HG02943 (cell line): ENCODE measurements at regions not wholly inside any gene's neighbourhood (a gene's known extent, or its start where the extent isn't known, plus 50 kb on each side); places are given as distances from the start of the nearest gene placed in this dataset.
A peak's percentile ranks its signal among the peaks of the same experiment; 100 is the strongest.
"Not testable (repeated sequence)": the region's sequence is repeated elsewhere in the genome, so short reads cannot be mapped to it uniquely, and the experiment has no call there.

Experiments used
- ATAC-seq: cut with Tn5 transposase; IDR thresholded peaks from one replicate; pipeline ENCODE4 v1.9.1; 2021; ENCODE audit warnings: mild to moderate bottlenecking, low read depth, moderate library complexity; ENCODE audit not compliant: unreplicated experiment

- not testable (repeated sequence) for ATAC-seq
These were observed 5399.5 kb upstream of the TPTE start for GRCh38 chr21:5121849-5122248.

DNA sequence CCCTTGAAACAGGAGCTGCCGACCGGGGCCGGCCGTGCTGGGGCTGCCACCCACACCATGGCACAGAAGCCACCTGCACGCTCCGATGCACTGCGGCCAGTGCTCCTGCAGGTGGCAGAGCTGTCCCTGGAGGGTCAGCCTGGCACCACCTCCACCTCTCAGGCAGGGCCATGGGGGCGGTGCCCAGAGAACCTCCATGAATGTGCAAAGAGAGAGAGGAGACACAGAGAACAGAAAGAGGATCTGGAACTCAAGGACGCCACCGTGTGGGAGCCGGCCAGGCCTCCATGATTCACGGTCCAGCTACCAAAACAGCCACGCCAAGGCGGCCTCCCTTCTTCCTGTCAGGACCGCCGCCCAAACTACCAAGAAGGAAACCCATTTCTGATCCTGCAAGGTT lies 5397.7 kb upstream of the TPTE start:
- not testable (repeated sequence) for ATAC-seq

GRCh38 chr21:5128261-5128660 lies 5393.1 kb upstream of the TPTE start:
- ATAC-seq = peak; percentile 89

GRCh38 chr21:5133824-5134223 lies 5387.6 kb upstream of the TPTE start:
- ATAC-seq = not testable (repeated sequence)

GRCh38 chr21:5136406-5136805 lies 5385.0 kb upstream of the TPTE start:
- not testable (repeated sequence) for ATAC-seq

DNA sequence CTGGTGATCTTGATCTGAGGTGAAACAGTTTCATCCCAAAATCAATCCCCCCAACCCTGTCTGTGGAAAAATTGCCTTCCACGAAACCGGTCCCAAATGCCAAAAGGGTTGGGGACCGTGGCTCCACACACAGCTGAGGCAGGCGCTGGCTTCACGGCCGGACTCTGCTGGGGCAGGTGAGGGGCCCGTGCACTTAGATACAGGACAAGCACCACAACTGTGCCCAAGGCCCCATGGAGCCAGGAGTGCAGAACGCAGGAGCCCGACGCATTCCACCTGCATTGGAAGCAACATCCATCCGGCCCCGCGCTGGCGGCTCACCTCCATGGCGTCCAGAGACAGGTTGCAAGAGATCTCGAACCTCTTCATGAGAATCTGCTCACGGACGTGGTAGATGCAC lies 5384.4 kb upstream of the TPTE start:
- not testable (repeated sequence) for ATAC-seq

DNA sequence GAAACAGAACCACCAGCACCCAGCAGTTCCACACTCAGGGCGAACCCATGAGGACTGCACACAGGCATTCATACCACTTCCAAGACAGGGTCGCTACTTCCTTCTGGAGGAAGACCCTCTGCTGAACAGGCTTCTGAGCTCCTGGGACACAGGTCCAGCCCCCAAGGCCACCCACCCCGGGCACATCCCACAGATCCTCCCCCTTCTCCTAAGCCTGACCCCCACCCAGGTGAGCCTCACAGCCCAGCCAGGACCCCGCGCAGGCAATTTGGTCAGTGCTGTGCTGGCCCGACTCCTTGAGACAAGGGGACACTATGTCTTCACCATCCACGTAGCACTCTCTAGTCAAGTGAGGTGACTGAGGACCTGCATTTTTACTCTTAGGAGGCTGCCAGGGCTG lies 5382.7 kb upstream of the TPTE start:
- not testable (repeated sequence) for ATAC-seq

GRCh38 chr21:5139528-5139927 lies 5381.9 kb upstream of the TPTE start:
- not testable (repeated sequence) for ATAC-seq

- ATAC-seq = not testable (repeated sequence)
These were observed 5378.4 kb upstream of the TPTE start for GRCh38 chr21:5143011-5143410.

DNA sequence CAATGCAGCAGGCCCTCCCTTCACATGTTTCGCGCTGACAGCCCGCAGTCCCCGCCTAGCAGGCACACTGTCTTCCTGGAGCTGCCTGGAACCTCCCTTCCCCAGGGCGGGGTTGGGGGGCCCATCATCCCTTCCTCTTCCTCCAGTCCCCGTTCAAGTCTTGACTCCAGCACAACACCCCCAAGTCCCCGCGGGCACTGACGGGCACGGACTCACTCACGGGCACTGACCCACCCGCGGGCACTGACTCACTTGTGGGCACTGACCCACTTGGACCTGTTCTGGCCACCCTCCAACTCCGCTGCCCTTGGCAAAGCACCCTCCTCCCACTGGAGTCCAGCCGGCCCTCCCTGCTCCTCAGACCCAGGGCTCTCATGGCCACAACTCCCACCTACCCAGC lies 5376.7 kb upstream of the TPTE start:
- ATAC-seq = not testable (repeated sequence)

- ATAC-seq = not testable (repeated sequence)
These were observed 5373.7 kb upstream of the TPTE start for GRCh38 chr21:5147685-5148084.

- not testable (repeated sequence) for ATAC-seq
These were observed 5372.2 kb upstream of the TPTE start for GRCh38 chr21:5149222-5149621.

- not testable (repeated sequence) for ATAC-seq
These were observed 5367.3 kb upstream of the TPTE start for GRCh38 chr21:5153842-5154640.

DNA sequence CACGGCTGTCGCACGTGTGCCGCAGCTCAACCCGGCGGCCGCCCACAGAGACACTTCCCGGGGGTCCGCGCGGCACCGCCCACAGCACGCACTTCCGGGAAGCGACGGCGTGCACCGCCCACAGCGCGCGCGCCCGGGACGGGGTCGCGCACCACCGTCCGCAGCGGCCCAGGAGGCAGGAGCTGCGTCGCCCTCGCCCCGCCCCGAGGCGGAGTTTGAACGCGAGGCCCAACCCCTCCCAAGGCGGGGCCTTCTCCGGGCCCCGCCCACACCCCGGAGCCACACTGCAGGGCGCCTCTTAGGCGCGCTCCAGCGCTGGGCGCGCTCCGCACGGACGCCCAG lies 5366.8 kb upstream of the TPTE start:
- peak; percentile 92 for ATAC-seq

GRCh38 chr21:5162693-5163574 lies 5358.4 kb upstream of the TPTE start:
- ATAC-seq = not testable (repeated sequence)

DNA sequence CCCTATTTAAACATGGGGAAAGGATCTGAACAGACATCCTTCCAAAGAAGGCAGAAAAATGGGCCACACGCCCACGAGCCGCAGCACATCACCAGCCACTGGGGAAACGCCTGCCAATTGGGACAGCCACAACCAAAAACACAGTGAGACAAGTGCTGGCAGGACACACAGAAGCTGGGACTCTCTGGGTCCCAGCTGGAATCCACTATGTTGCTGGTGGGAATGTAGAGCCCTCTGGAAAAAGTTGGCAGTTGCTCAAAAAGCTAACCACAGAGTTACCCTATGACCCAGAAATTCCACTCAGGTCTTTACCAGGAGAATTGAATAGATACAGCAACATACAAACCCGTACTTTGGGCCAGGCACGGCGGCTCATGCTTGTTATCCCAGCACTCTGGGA lies 5355.6 kb upstream of the TPTE start:
- not testable (repeated sequence) for ATAC-seq
